ENCODE measurements at regions not wholly inside any gene's neighbourhood (a gene's known extent, or its start where the extent isn't known, plus 50 kb on each side); places are given as distances from the start of the nearest gene placed in this dataset.
"Not testable (repeated sequence)": the region's sequence is repeated elsewhere in the genome, so short reads cannot be mapped to it uniquely, and the experiment has no call there.

DNA sequence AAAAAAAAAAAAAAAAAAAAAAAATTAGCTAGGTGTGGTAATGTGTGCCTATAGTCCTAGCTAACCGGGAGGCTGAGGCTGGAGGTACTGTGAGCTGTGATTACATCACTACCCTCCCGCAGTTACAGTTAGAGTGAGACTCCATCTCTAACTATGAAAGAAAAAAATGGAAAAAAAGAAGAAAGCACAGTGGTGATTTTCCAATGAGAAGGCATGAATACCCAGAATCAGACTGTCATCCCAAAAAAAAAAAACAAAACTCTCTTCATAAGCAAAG is 269.9 kb upstream of the MKLN1 start:
- no peaks in the 10 kb centered on the region for H3K27me3 ChIP-seq (ENCODE audit: control insufficient read depth in 2 of 2, insufficient read depth in 2 of 2, low read length in 2 of 2)
- no peaks in the 10 kb centered on the region for H3K9me3 ChIP-seq (replicated peaks in 1 of 2; ENCODE audit: control insufficient read depth in 1 of 2, insufficient read depth in 1 of 2, low read length in 2 of 2)
- H3K4me1 Mint-ChIP-seq, result peaks cover 28% of the 10 kb centered on the region
- no peak for DNase-seq
- peaks cover 12% of the 10 kb centered on the region in 2 donors for H3K4me1 ChIP-seq (ENCODE audit: control insufficient read depth in 1 of 2, insufficient read depth in 2 of 2, low read length in 2 of 2)
- H3K27me3 Mint-ChIP-seq (ENCODE audit: low read depth in 3 of 3), result peaks cover 0 to 3% (median 0%) of the 10 kb centered on the region in 3 donors
- TF ChIP-seq, protein P1, sequence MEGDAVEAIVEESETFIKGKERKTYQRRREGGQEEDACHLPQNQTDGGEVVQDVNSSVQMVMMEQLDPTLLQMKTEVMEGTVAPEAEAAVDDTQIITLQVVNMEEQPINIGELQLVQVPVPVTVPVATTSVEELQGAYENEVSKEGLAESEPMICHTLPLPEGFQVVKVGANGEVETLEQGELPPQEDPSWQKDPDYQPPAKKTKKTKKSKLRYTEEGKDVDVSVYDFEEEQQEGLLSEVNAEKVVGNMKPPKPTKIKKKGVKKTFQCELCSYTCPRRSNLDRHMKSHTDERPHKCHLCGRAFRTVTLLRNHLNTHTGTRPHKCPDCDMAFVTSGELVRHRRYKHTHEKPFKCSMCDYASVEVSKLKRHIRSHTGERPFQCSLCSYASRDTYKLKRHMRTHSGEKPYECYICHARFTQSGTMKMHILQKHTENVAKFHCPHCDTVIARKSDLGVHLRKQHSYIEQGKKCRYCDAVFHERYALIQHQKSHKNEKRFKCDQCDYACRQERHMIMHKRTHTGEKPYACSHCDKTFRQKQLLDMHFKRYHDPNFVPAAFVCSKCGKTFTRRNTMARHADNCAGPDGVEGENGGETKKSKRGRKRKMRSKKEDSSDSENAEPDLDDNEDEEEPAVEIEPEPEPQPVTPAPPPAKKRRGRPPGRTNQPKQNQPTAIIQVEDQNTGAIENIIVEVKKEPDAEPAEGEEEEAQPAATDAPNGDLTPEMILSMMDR (IDR thresholded peaks at IDR 0.05), result no peak
- peaks cover 6 to 9% (median 7%) of the 10 kb centered on the region in 7 donors for H3K9me3 Mint-ChIP-seq
- no peak overlapping the region for H3K4me3 ChIP-seq (replicated peaks in 1 of 3; ENCODE audit: low read depth in 2 of 3, low read length in 3 of 3)
- no peaks in the 10 kb centered on the region for H3K79me2 ChIP-seq (ENCODE audit: insufficient read depth, low read length)
- no peak overlapping the region for H3K9ac ChIP-seq (ENCODE audit: insufficient read depth, low read length, poor library complexity, severe bottlenecking)
- H3K36me3 Mint-ChIP-seq, result peaks cover 14 to 29% of the 10 kb centered on the region in 2 donors
- no peak overlapping the region for H3K4me3 Mint-ChIP-seq
- peak overlapping the region; percentile 25 for H3K4me2 ChIP-seq (replicated peaks; ENCODE audit: extremely low read depth, low read length, poor library complexity, severe bottlenecking)
- no peak overlapping the region for H3K27ac ChIP-seq (ENCODE audit: low read depth in 1 of 2, low read length in 2 of 2)
- WGBS (ENCODE audit: insufficient coverage), result no CpG with 5 or more reads among the region's 2 CpGs
- no peaks in the 10 kb centered on the region for H3K36me3 ChIP-seq (replicated peaks in 1 of 2; ENCODE audit: control insufficient read depth in 1 of 2, insufficient read depth in 2 of 2, low read length in 2 of 2)
- peaks cover 96% of the 10 kb centered on the region for H4K20me1 ChIP-seq (ENCODE audit: insufficient read depth, low read length)
- intact Hi-C loops (cut with micrococcal nuclease), result no loop called here
- peak overlapping the region in 6 of 7 donors; percentile 18 to 80 (median 61) for H3K27ac Mint-ChIP-seq
- H2AFZ ChIP-seq (ENCODE audit: insufficient read depth, low read depth, low read length, poor library complexity, severe bottlenecking), result no peak overlapping the region

- H3K4me3 Mint-ChIP-seq; H3K27me3 Mint-ChIP-seq (ENCODE audit: low read depth in 3 of 3); H3K27me3 ChIP-seq (ENCODE audit: control insufficient read depth in 2 of 2, insufficient read depth in 2 of 2, low read length in 2 of 2); H3K27ac ChIP-seq (ENCODE audit: low read depth in 1 of 2, low read length in 2 of 2); H3K4me3 ChIP-seq (replicated peaks in 1 of 3; ENCODE audit: low read depth in 2 of 3, low read length in 3 of 3); H3K79me2 ChIP-seq (ENCODE audit: insufficient read depth, low read length); intact Hi-C loops (cut with micrococcal nuclease); H2AFZ ChIP-seq (ENCODE audit: insufficient read depth, low read depth, low read length, poor library complexity, severe bottlenecking); H3K36me3 ChIP-seq (replicated peaks in 1 of 2; ENCODE audit: control insufficient read depth in 1 of 2, insufficient read depth in 2 of 2, low read length in 2 of 2); H3K4me2 ChIP-seq (replicated peaks; ENCODE audit: extremely low read depth, low read length, poor library complexity, severe bottlenecking); H3K27ac Mint-ChIP-seq; DNase-seq; H3K9ac ChIP-seq (ENCODE audit: insufficient read depth, low read length, poor library complexity, severe bottlenecking); H3K9me3 ChIP-seq (replicated peaks in 1 of 2; ENCODE audit: control insufficient read depth in 1 of 2, insufficient read depth in 1 of 2, low read length in 2 of 2); H3K9me3 Mint-ChIP-seq: not testable (repeated sequence)
- H3K36me3 Mint-ChIP-seq, result peaks cover 14 to 31% of the 10 kb centered on the region in 2 donors
- peaks cover 28% of the 10 kb centered on the region for H3K4me1 Mint-ChIP-seq
- Histone ChIP-seq H4K20me1 (ENCODE audit: insufficient read depth, low read length) (peaks cover 96% of the 10 kb centered on the region), H3K4me1 (ENCODE audit: control insufficient read depth in 1 of 2, insufficient read depth in 2 of 2, low read length in 2 of 2) (peaks cover 12% of the 10 kb centered on the region in 2 donors)
- 96% methylated on average over 29 of the region's 36 CpGs for WGBS (ENCODE audit: insufficient coverage)
Observed at GRCh38 chr7:131058561-131059288, 269.0 kb upstream of the MKLN1 start.

DNA sequence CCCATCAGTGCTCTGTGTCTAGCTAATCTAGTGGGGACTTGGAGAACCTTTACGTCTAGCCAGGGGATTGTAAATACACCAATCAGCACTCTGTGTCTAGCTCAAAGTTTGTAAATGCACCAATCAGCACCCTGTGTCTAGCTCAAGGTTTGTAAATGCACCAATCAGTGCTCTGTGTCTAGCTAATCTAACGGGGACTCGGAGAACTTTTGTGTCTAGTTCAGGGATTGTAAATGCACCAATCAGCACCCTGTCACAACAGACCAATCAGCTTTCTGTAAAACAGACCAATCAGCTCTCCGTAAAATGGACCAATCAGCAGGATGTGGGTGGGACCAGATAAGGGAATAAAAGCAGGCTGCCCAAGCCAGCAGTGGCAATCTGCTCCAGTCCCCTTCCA is 268.3 kb upstream of the MKLN1 start:
- DNase-seq; intact Hi-C loops (cut with micrococcal nuclease); H3K79me2 ChIP-seq (ENCODE audit: insufficient read depth, low read length); H3K4me3 ChIP-seq (replicated peaks in 1 of 3; ENCODE audit: low read depth in 2 of 3, low read length in 3 of 3); H3K27ac ChIP-seq (ENCODE audit: low read depth in 1 of 2, low read length in 2 of 2); H3K9me3 Mint-ChIP-seq; H3K27ac Mint-ChIP-seq; H2AFZ ChIP-seq (ENCODE audit: insufficient read depth, low read depth, low read length, poor library complexity, severe bottlenecking); H3K9me3 ChIP-seq (replicated peaks in 1 of 2; ENCODE audit: control insufficient read depth in 1 of 2, insufficient read depth in 1 of 2, low read length in 2 of 2); H3K4me3 Mint-ChIP-seq; H3K4me2 ChIP-seq (replicated peaks; ENCODE audit: extremely low read depth, low read length, poor library complexity, severe bottlenecking); H3K36me3 ChIP-seq (replicated peaks in 1 of 2; ENCODE audit: control insufficient read depth in 1 of 2, insufficient read depth in 2 of 2, low read length in 2 of 2); H3K9ac ChIP-seq (ENCODE audit: insufficient read depth, low read length, poor library complexity, severe bottlenecking); H3K27me3 ChIP-seq (ENCODE audit: control insufficient read depth in 2 of 2, insufficient read depth in 2 of 2, low read length in 2 of 2); H3K27me3 Mint-ChIP-seq (ENCODE audit: low read depth in 3 of 3): not testable (repeated sequence)
- Histone ChIP-seq H4K20me1 (ENCODE audit: insufficient read depth, low read length) (peaks cover 98% of the 10 kb centered on the region), H3K4me1 (ENCODE audit: control insufficient read depth in 1 of 2, insufficient read depth in 2 of 2, low read length in 2 of 2) (peaks cover 12% of the 10 kb centered on the region in 2 donors)
- H3K36me3 Mint-ChIP-seq, result peaks cover 9 to 27% of the 10 kb centered on the region in 2 donors
- H3K4me1 Mint-ChIP-seq, result peaks cover 28% of the 10 kb centered on the region
- 100% methylated on average over 1 of the region's 4 CpGs for WGBS (ENCODE audit: insufficient coverage)

Data from CD14-positive monocyte (primary cell).